ENCODE measurements at regions not wholly inside any gene's neighbourhood (a gene's known extent, or its start where the extent isn't known, plus 50 kb on each side); places are given as distances from the start of the nearest gene placed in this dataset.
A peak's percentile ranks its signal among the peaks of the same experiment; 100 is the strongest.
"Not testable (repeated sequence)": the region's sequence is repeated elsewhere in the genome, so short reads cannot be mapped to it uniquely, and the experiment has no call there.

- not testable (repeated sequence) for DNase-seq (ENCODE audit: low spot score)
Measured at GRCh38 chr9:6104406-6104805, 89.0 kb upstream of the RANBP6 start.

GRCh38 chr9:6103911-6104310, 88.5 kb upstream of the RANBP6 start:
- not testable (repeated sequence) for DNase-seq (ENCODE audit: low spot score)

DNA sequence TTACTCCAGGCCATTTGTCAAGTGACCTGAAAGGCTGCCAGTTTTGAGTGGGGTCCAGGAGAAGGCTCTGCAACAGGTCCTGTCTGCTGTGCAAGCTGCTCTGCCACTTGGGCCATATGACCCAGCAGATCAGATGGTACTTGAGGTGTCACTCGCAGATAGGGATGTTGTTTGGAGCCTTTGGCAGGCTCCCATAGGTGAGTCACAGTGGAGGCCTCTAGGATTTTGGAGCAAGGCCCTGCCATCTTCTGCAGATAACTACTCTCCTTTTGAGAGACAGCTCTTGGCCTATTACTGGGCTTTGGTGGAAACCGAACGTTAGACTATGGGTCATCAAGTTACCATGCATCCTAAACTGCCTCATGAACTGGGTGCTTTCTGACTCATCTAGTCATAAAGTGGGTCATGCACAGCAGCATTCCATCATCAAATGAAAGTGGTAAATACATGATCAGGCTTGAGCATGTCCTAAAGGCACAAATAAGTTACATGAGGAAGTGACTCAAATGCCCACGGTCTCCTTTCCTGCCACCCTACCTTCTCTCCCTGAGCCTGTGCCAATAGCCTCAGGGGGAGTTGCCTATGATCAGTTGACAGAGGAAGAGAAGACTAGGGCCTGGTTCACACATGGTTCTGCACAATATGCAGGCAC, 87.0 kb upstream of the RANBP6 start:
- DNase-seq (ENCODE audit: low spot score) = not testable (repeated sequence)

DNA sequence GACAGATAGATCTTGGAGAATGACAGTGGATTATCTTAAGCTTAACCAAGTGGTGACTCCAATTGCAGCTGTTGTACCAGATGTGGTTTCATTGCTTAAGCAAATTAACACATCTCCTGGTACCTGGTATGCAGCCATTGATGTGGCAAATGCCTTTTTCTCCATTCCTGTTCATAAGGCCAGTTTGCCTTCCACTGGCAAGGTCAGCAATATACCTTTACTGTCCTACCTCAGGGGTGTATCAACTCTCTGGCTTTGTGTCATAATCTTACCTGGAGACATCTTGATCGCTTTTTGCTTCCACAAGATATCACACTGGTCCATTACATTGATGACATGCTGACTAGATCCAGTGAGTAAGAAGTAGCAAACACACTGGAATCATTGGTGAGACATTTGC, 86.3 kb upstream of the RANBP6 start:
- DNase-seq (ENCODE audit: low spot score) = not testable (repeated sequence)

- not testable (repeated sequence) for DNase-seq (ENCODE audit: low spot score)
Measured at GRCh38 chr9:6099346-6099745, 83.9 kb upstream of the RANBP6 start.

- no peak for DNase-seq (ENCODE audit: low spot score)
Measured at GRCh38 chr9:6098431-6098830, 83.0 kb upstream of the RANBP6 start.

DNA sequence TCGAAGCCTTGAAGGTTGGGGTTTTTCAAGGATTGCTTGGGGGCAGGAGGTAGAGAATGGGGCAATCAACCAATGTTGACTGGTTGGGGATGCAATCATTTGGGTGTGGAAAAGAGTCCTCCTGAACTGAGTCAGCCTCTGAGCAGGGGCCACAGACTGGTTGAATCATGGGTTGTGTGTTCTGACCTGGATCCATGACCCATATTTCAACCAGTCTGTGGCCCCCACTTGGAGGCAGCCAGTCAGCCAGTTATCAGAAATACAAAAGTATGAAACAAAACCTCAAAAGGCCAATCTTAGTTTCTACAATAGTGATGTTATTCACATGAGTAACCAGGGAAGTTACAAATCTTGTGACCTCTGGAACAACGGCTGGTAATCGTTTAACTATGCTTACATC, 81.4 kb upstream of the RANBP6 start:
- no peak for DNase-seq (ENCODE audit: low spot score)

GRCh38 chr9:6090277-6091210, 75.1 kb upstream of the RANBP6 start:
- no peak for DNase-seq (ENCODE audit: low spot score)

- DNase-seq (ENCODE audit: low spot score) = no peak
Measured at GRCh38 chr9:6089300-6089699, 73.9 kb upstream of the RANBP6 start.

- no peak for DNase-seq (ENCODE audit: low spot score)
Measured at GRCh38 chr9:6086006-6086655, 70.7 kb upstream of the RANBP6 start.

DNA sequence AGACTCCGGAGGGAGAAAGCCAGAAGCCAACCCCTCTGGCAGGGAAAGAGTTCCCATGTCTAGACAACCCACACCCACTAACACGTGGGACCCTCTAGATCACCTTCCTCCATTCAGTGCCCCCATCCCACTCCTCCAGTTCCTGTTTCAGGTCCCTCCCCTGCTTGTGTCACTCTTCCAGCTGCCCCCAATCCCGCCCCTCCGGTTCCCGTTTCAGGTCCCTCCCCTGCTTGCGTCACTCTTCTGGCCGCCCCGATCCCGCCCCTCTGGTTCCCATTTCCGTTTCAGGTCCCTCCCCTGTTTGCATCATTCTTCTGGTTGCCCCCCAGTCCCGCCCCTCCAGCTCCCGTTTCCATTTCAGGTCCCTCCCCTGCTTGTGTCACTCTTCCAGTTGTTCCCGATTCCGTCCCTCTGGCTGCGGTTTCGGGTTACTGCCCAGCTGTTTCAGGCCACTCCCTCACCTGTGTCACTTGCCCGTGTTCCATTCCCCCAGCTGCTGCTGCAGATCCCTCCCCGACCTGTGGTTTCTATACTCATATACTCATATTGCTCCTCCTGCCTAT, 64.8 kb upstream of the RANBP6 start:
- no peak for DNase-seq (ENCODE audit: low spot score)

DNA sequence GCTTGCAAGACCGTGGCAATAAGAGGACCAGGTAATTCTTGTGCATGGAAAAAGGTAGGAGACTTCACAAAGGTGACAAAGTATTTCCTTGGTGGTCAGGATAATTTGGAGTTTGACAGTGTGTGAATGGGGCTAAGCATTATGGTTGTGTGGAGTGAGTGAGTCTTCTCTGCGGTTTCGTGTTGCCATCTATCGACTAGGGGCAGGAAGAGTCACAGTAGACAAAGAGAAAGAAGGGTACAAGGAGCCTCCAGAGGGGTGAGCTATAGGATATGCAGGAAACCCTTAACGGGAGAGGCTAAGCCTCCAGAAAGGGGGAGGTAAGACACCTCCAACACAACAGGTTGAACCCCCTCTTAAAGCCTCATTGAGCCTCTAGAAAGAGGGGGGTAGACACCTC, 64.0 kb upstream of the RANBP6 start:
- DNase-seq (ENCODE audit: low spot score) = no peak

DNA sequence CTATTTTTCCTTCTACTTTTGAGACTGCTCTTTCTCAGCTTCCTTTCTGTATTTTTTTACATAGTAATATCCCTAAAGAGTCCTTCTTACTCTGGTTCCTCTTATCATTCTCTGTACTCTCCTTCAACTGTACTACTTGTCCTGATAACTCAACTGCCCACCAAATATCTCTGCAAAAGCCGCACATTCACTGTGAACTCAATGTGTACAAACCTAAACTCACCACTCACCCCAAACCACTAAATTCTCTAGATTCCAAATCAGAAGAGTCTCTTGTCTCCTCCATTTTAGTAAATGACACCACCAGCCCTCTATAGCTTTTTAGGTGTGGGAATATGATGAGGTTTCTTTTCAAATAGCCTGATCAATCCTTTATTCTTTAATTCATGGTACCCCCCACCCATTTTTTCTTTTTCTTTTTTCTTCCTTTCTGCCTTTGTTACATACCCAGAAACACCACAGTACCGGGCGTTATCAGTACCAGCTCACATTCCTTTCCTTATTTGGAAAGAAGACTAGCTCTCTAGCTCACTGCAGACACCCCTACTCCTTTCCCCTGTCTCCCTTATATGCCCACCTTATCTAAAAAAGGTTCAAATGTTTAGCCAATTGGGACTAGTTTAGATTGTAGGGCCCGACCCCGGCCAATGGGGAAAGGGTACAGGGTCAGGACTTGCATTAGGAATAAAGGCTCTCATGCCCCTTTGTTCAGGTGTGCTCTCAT, 63.1 kb upstream of the RANBP6 start:
- no peak for DNase-seq (ENCODE audit: low spot score)

DNA sequence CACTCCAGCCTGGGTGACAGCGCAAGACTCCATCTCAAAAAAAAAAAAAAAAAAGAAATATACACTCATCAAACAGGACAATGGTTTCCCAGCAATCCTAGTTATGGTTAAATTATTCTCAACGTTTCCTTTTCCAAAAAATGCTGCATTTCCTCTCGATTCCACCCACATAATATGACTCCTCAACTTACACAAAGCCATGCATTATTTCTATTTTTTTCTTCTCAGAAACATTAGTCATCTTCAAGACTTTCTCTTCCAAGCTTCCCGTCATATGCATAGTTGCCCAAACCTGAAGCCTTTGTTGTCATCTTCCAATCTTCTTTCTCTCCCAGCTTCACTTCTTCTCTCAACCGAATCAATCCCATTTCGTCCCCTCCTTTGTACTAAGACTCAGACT, 61.4 kb upstream of the RANBP6 start:
- DNase-seq (ENCODE audit: low spot score) = peak; percentile 75

GRCh38 chr9:6073731-6074130, 58.3 kb upstream of the RANBP6 start:
- no peak for DNase-seq (ENCODE audit: low spot score)

- DNase-seq (ENCODE audit: low spot score) = no peak
Measured at GRCh38 chr9:6072865-6073264, 57.4 kb upstream of the RANBP6 start.

- no peak for DNase-seq (ENCODE audit: low spot score)
Measured at GRCh38 chr9:6072453-6072852, 57.0 kb upstream of the RANBP6 start.

DNA sequence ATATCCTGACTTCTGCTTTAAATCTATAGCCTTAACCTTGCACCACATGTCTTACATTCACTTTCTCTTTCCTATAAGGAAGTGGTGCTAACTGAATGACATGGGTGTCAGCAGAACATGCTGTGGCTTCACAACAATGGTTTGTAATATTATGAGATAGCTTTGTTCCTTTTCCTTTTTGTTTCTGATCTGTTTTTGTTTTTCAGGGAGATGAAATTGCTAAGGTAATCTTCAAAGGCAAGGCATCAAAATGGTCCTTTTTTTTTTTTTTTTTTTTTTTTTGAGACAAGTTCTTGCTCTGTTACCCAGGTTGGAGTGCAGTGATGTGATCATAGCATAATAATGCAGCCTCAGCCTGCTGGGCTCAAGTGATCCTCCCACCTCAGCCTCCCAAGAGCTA, 53.6 kb upstream of the RANBP6 start:
- DNase-seq (ENCODE audit: low spot score) = no peak

- DNase-seq (ENCODE audit: low spot score) = no peak
Measured at GRCh38 chr9:6067426-6067825, 52.0 kb upstream of the RANBP6 start.
